CD14-positive monocyte (primary cell): ENCODE measurements at regions not wholly inside any gene's neighbourhood (a gene's known extent, or its start where the extent isn't known, plus 50 kb on each side); places are given as distances from the start of the nearest gene placed in this dataset.

Experiments
- DNase-seq, 3 donors: peaks; one replicate each; pipeline ENCODE4 v3.0.0-alpha.2; 2011 to 2022
- H2AFZ ChIP-seq: 2 replicates; pipeline ENCODE4 v1.6.0; 2012; ENCODE audit warnings: mild to moderate bottlenecking, low read depth, low read length, inconsistent platforms; ENCODE audit not compliant: insufficient read depth, poor library complexity, severe bottlenecking
- H3K27ac ChIP-seq, 2 donors: 1 replicate in 1 of 2; 2 replicates in 1 of 2; pipeline ENCODE4 v1.5.1; 2012 to 2013; ENCODE audit warnings: low read length in 2 of 2, control low read depth in 1 of 2, inconsistent platforms in 1 of 2, low read depth in 1 of 2, mild to moderate bottlenecking in 1 of 2
- H3K27me3 ChIP-seq, 2 donors: one replicate each; pipeline versions ENCODE4 v1.6.0 to v1.6.1; 2011 to 2013; ENCODE audit warnings: low read length in 2 of 2; ENCODE audit not compliant: control insufficient read depth in 2 of 2, insufficient read depth in 2 of 2
- H3K36me3 ChIP-seq, 2 donors: replicated peaks in 1 of 2; 1 replicate in 1 of 2; 2 replicates in 1 of 2; pipeline versions ENCODE4 v1.5.1 to v1.6.1; 2012 to 2013; ENCODE audit warnings: low read length in 2 of 2, control low read depth in 1 of 2, inconsistent platforms in 1 of 2, mild to moderate bottlenecking in 1 of 2; ENCODE audit not compliant: insufficient read depth in 2 of 2, control insufficient read depth in 1 of 2
- H3K4me1 ChIP-seq, 2 donors: 1 replicate in 1 of 2; 2 replicates in 1 of 2; pipeline versions ENCODE4 v1.5.1 to v1.6.1; 2012 to 2013; ENCODE audit warnings: low read length in 2 of 2, control low read depth in 1 of 2, inconsistent platforms in 1 of 2, mild to moderate bottlenecking in 1 of 2, moderate library complexity in 1 of 2; ENCODE audit not compliant: insufficient read depth in 2 of 2, control insufficient read depth in 1 of 2
- H3K4me2 ChIP-seq: replicated peaks from 2 replicates; pipeline ENCODE3; 2012; ENCODE audit warnings: low read length, moderate library complexity, mild to moderate bottlenecking; ENCODE audit not compliant: poor library complexity, severe bottlenecking; ENCODE audit errors: extremely low read depth
- H3K4me3 ChIP-seq, 3 experiments: fragments of 200-600 bp in 1 of 3; sonication (generic) in 1 of 3; replicated peaks in 1 of 3; 1 replicate in 2 of 3; 2 replicates in 1 of 3; pipeline ENCODE4 v1.5.1; 2011 to 2013; ENCODE audit warnings: low read length in 3 of 3, mild to moderate bottlenecking in 3 of 3, control low read depth in 2 of 3, low read depth in 2 of 3, inconsistent platforms in 1 of 3, moderate library complexity in 1 of 3
- H3K79me2 ChIP-seq: 2 replicates; pipeline ENCODE4 v1.6.0; 2012; ENCODE audit warnings: mild to moderate bottlenecking, control low read depth, inconsistent platforms, low read length, moderate library complexity; ENCODE audit not compliant: insufficient read depth
- H3K9ac ChIP-seq: 2 replicates; pipeline ENCODE4 v1.6.0; 2017; ENCODE audit warnings: low read length, mild to moderate bottlenecking; ENCODE audit not compliant: insufficient read depth, poor library complexity, severe bottlenecking
- H3K9me3 ChIP-seq, 2 donors: replicated peaks in 1 of 2; 1 replicate in 1 of 2; 2 replicates in 1 of 2; pipeline versions ENCODE4 v1.5.1 to v1.6.1; 2012 to 2013; ENCODE audit warnings: low read length in 2 of 2, control low read depth in 1 of 2; ENCODE audit not compliant: control insufficient read depth in 1 of 2, insufficient read depth in 1 of 2
- H4K20me1 ChIP-seq: 2 replicates; pipeline ENCODE4 v1.6.0; 2012; ENCODE audit warnings: mild to moderate bottlenecking, low read length, control low read depth, moderate library complexity; ENCODE audit not compliant: insufficient read depth
- H3K27ac Mint-ChIP-seq, 7 donors: one replicate each; pipeline ENCODE4 v1.8.0; 2020; ENCODE audit warnings: mild to moderate bottlenecking in 7 of 7, mixed read lengths in 7 of 7, moderate library complexity in 6 of 7, inconsistent platforms in 2 of 7
- H3K27me3 Mint-ChIP-seq, 3 donors: one replicate each; pipeline ENCODE4 v1.8.0; 2021 to 2022; ENCODE audit warnings: low read depth in 3 of 3, mild to moderate bottlenecking in 3 of 3, mixed read lengths in 3 of 3, moderate library complexity in 3 of 3, inconsistent platforms in 1 of 3
- H3K36me3 Mint-ChIP-seq, 2 donors: one replicate each; pipeline ENCODE4 v1.8.0; 2020; ENCODE audit warnings: mixed read lengths in 2 of 2, inconsistent platforms in 1 of 2, mild to moderate bottlenecking in 1 of 2
- H3K4me1 Mint-ChIP-seq: one replicate; pipeline ENCODE4 v1.8.0; 2020; ENCODE audit warnings: mild to moderate bottlenecking, mixed read lengths
- H3K4me3 Mint-ChIP-seq, 2 donors: one replicate each; pipeline ENCODE4 v1.8.0; 2020; ENCODE audit warnings: mild to moderate bottlenecking in 2 of 2, mixed read lengths in 2 of 2, moderate library complexity in 1 of 2
- H3K9me3 Mint-ChIP-seq, 7 donors: one replicate each; pipeline ENCODE4 v1.8.0; 2020 to 2022; ENCODE audit warnings: mixed read lengths in 7 of 7, mild to moderate bottlenecking in 6 of 7, moderate library complexity in 6 of 7, inconsistent platforms in 2 of 7
- WGBS: methylation state at CpG from one replicate; pipeline ENCODE4 v1.1.5; 2013; ENCODE audit warnings: missing lambda C conversion rate; ENCODE audit not compliant: insufficient coverage; 5-methylcytosine and 5-hydroxymethylcytosine counted together
- intact Hi-C, 2 donors: fragments of 100-400 bp; cut with micrococcal nuclease; formaldehyde crosslinking; loops; one replicate each; pipeline versions ENCODE4 v1.15.0 to v1.15.1; 2023
- TF ChIP-seq, protein P1 (sequence below): fragments of 200-600 bp; IDR thresholded peaks from one replicate; pipeline ENCODE4 v1.8.0; 2022; ENCODE audit warnings: antibody characterized with exemption, mild to moderate bottlenecking

DNA sequence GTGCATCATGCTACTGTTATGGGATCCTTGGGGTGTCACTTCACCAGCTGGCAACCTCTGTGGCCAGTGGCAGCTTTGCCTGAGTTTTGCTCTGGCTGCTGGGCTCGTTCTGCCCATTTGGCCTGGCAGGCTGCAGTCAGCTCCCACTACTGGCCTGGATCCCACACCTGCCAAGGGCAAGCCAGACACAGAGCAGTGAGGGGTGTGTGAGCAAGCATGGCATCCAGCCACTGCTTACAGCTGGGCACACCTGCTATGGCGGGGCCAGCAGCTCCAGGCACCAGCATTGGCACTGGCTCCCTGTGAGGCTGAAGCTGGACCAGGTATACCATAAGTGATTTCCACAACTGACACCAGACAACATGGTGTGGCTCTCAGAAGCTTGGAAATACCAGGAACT is 183.4 kb downstream of the NPFFR2 start:
- H3K4me3 Mint-ChIP-seq, result no peak overlapping the region
- H3K27me3 Mint-ChIP-seq, result no peaks in the 10 kb centered on the region
- no peaks in the 10 kb centered on the region for H3K36me3 ChIP-seq
- peaks cover 16 to 41% of the 10 kb centered on the region in 2 donors for H3K9me3 ChIP-seq
- peaks cover 5 to 18% (median 10%) of the 10 kb centered on the region in 7 donors for H3K9me3 Mint-ChIP-seq
- no peak overlapping the region for H3K9ac ChIP-seq
- peak overlapping the region in 1 of 7 donors; percentile 74 for H3K27ac Mint-ChIP-seq
- 70% methylated on average over 2 of the region's 2 CpGs for WGBS
- no peak overlapping the region for H3K27ac ChIP-seq
- no peak overlapping the region for H2AFZ ChIP-seq
- H4K20me1 ChIP-seq, result no peaks in the 10 kb centered on the region
- TF ChIP-seq, protein P1, sequence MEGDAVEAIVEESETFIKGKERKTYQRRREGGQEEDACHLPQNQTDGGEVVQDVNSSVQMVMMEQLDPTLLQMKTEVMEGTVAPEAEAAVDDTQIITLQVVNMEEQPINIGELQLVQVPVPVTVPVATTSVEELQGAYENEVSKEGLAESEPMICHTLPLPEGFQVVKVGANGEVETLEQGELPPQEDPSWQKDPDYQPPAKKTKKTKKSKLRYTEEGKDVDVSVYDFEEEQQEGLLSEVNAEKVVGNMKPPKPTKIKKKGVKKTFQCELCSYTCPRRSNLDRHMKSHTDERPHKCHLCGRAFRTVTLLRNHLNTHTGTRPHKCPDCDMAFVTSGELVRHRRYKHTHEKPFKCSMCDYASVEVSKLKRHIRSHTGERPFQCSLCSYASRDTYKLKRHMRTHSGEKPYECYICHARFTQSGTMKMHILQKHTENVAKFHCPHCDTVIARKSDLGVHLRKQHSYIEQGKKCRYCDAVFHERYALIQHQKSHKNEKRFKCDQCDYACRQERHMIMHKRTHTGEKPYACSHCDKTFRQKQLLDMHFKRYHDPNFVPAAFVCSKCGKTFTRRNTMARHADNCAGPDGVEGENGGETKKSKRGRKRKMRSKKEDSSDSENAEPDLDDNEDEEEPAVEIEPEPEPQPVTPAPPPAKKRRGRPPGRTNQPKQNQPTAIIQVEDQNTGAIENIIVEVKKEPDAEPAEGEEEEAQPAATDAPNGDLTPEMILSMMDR, result no peak
- no peaks in the 10 kb centered on the region for H3K36me3 Mint-ChIP-seq
- DNase-seq, result no peak
- no peaks in the 10 kb centered on the region for H3K27me3 ChIP-seq
- H3K4me2 ChIP-seq, result no peak overlapping the region
- H3K79me2 ChIP-seq, result no peaks in the 10 kb centered on the region
- intact Hi-C loops, result no loop called here
- H3K4me1 Mint-ChIP-seq, result no peaks in the 10 kb centered on the region
- no peaks in the 10 kb centered on the region for H3K4me1 ChIP-seq
- H3K4me3 ChIP-seq, result no peak overlapping the region

DNA sequence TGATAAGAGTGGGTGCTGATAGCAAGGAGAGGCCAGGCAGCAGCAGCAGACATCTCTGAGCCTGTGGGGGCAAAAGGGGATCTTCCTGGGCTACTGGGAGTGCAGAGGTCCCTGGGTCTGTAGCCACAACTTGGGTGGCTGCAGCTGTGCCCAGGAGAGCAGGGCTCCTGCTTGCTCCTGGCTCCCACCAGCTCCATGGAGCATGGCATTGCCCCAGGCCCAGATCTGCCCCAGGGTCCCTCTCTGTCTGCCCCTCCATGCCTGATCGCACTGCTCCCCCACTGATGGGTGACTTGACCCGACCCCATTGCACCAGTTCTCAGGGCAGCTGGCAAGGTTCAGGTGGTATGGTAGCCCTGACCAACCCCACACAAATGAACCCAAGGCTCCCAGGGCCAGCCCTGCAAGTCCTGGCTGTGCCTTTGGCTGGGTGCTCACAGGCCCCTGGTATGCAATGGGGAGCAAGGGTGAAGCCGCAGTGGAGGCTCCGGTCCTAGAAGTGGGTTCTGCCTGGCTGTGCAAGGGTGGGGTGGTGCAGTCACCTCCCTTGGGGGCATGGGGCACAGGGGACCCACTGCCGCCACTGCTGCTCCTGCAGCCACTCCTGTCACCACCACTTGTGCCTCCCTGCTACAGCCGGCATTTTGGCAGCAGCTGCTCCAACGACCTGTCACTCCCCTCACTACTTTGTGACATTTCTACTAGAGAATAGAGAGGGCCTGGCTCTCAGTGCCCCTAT is 184.9 kb downstream of the NPFFR2 start:
- no peaks in the 10 kb centered on the region for H4K20me1 ChIP-seq
- no peaks in the 10 kb centered on the region for H3K36me3 ChIP-seq
- no peaks in the 10 kb centered on the region for H3K4me1 ChIP-seq
- no peak for DNase-seq
- Mint-ChIP-seq H3K27me3 (no peaks in the 10 kb centered on the region), H3K4me3 (no peak overlapping the region), H3K4me1 (no peaks in the 10 kb centered on the region), H3K36me3 (no peaks in the 10 kb centered on the region), H3K9me3 (peaks cover 4 to 16% (median 10%) of the 10 kb centered on the region in 7 donors), H3K27ac (peak overlapping the region in 1 of 7 donors; percentile 50)
- H2AFZ ChIP-seq, result no peak overlapping the region
- H3K9ac ChIP-seq, result no peak overlapping the region
- intact Hi-C loops, result no loop called here
- H3K79me2 ChIP-seq, result no peaks in the 10 kb centered on the region
- H3K9me3 ChIP-seq, result peaks cover 16 to 38% of the 10 kb centered on the region in 2 donors
- H3K27ac ChIP-seq, result no peak overlapping the region
- WGBS, result 97% methylated on average over 5 of the region's 7 CpGs
- no peak overlapping the region for H3K4me2 ChIP-seq
- no peak overlapping the region for H3K4me3 ChIP-seq
- TF ChIP-seq, protein P1, result no peak
- H3K27me3 ChIP-seq, result no peaks in the 10 kb centered on the region
